ENCODE measurements at regions not wholly inside any gene's neighbourhood (a gene's known extent, or its start where the extent isn't known, plus 50 kb on each side); places are given as distances from the start of the nearest gene placed in this dataset.

DNA sequence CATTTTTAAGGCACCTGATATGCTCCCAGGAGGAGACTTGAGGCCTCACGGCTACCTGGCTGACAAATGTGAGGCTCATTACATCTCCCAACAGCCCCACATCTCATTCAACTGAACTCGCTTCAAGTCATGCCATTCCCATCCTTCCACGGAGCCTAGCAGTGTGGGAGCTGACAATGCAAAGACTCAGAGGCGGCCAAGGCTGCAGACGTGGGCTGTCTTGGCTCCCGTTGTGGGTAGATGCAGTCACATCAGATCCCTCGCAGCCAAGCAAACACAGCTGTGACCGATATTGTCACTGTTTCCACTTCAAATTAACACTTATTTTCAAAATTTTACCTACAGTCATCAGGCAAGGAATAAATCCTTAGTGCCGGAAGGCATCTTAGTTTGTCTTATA lies 64.0 kb upstream of the TRIB2 start:
- TF ChIP-seq POU2F2 (IDR thresholded peaks at IDR 0.05; ENCODE audit: low read depth, low read length): no peak
- TF ChIP-seq POLR2A (IDR thresholded peaks at IDR 0.05; ENCODE audit: low read depth, low read length): no peak
- TF ChIP-seq POLR2AphosphoS5 (IDR thresholded peaks at IDR 0.05; ENCODE audit: low read depth, low read length): no peak
- no peak for TF ChIP-seq TAF1 (IDR thresholded peaks at IDR 0.05; ENCODE audit: low read depth, low read length)
- TF ChIP-seq SPI1 (IDR thresholded peaks at IDR 0.05; ENCODE audit: low read depth, low read length): no peak
